SK-N-SH treated with all-trans-retinoic acid at 6 μM for 48 hours (cell line): ENCODE measurements at regions not wholly inside any gene's neighbourhood (a gene's known extent, or its start where the extent isn't known, plus 50 kb on each side); places are given as distances from the start of the nearest gene placed in this dataset.

Source experiments
- ATAC-seq: fragments of 200-7000 bp; cut with Tn5 transposase; 3 replicates; pipeline ENCODE4 v1.9.1; 2020; ENCODE audit warnings: mild to moderate bottlenecking, moderate library complexity
- ARNTL ChIP-seq: fragments of 450-650 bp; formaldehyde crosslinking; IDR thresholded peaks from 2 replicates; pipeline ENCODE4 v1.5.0; 2020; ENCODE audit warnings: low read depth, mild to moderate bottlenecking, moderate library complexity, borderline replicate concordance
- BACH2 ChIP-seq: fragments of 250-450 bp; sonication (Bioruptor Pico); IDR thresholded peaks from 2 replicates; pipeline ENCODE4 v1.9.0; 2021; ENCODE audit warnings: mild to moderate bottlenecking, borderline replicate concordance
- CREB5 ChIP-seq: fragments of 250-450 bp; sonication (Bioruptor Pico); IDR thresholded peaks from 2 replicates; pipeline ENCODE4 v1.5.1; 2020; ENCODE audit warnings: low read depth, mild to moderate bottlenecking, moderate library complexity
- CSDC2 ChIP-seq: fragments of 250-450 bp; sonication (Bioruptor Pico); IDR thresholded peaks from 2 replicates; pipeline ENCODE4 v1.5.0; 2020; ENCODE audit warnings: mild to moderate bottlenecking, moderate library complexity
- ESRRG ChIP-seq: fragments of 250-450 bp; sonication (Bioruptor Pico); IDR thresholded peaks from 2 replicates; pipeline ENCODE4 v1.6.1; 2021; ENCODE audit warnings: mild to moderate bottlenecking
- GLIS3 ChIP-seq: fragments of 250-450 bp; sonication (Bioruptor Pico); IDR thresholded peaks from 2 replicates; pipeline ENCODE4 v1.5.0; 2020; ENCODE audit warnings: mild to moderate bottlenecking, moderate library complexity
- ISL1 ChIP-seq: fragments of 250-450 bp; sonication (Bioruptor Pico); IDR thresholded peaks from 2 replicates; pipeline ENCODE4 v2.1.2; 2022; ENCODE audit warnings: mild to moderate bottlenecking, moderate library complexity
- OSR1 ChIP-seq: fragments of 250-450 bp; sonication (Bioruptor Pico); IDR thresholded peaks from 2 replicates; pipeline ENCODE4 v1.8.0; 2022; ENCODE audit warnings: moderate library complexity, mild to moderate bottlenecking, inconsistent platforms
- PATZ1 ChIP-seq: fragments of 250-450 bp; sonication (Bioruptor Pico); IDR thresholded peaks from 2 replicates; pipeline ENCODE4 v1.8.0; 2020; ENCODE audit warnings: mild to moderate bottlenecking, moderate library complexity, borderline replicate concordance
- POU6F1 ChIP-seq: fragments of 250-450 bp; sonication (Bioruptor Pico); IDR thresholded peaks from 2 replicates; pipeline ENCODE4 v1.8.0; 2021; ENCODE audit warnings: low read depth, mild to moderate bottlenecking, moderate library complexity, borderline replicate concordance
- PPARA ChIP-seq: fragments of 250-450 bp; sonication (Bioruptor Pico); IDR thresholded peaks from 2 replicates; pipeline ENCODE4 v1.5.0; 2020; ENCODE audit warnings: mild to moderate bottlenecking, borderline replicate concordance
- RARB ChIP-seq: fragments of 250-450 bp; sonication (Bioruptor Pico); IDR thresholded peaks from 2 replicates; pipeline ENCODE4 v1.8.0; 2021; ENCODE audit warnings: mild to moderate bottlenecking, moderate library complexity
- SNAI2 ChIP-seq: fragments of 250-450 bp; sonication (Bioruptor Pico); IDR thresholded peaks from 2 replicates; pipeline ENCODE4 v1.5.0; 2020; ENCODE audit warnings: mild to moderate bottlenecking, moderate library complexity
- TCF4 ChIP-seq: fragments of 250-450 bp; sonication (Bioruptor Pico); IDR thresholded peaks from 2 replicates; pipeline ENCODE4 v1.8.0; 2021; ENCODE audit warnings: mild to moderate bottlenecking, moderate library complexity, borderline replicate concordance
- TOX ChIP-seq: fragments of 250-450 bp; sonication (Bioruptor Pico); IDR thresholded peaks from 2 replicates; pipeline ENCODE4 v1.8.0; 2021; ENCODE audit warnings: mild to moderate bottlenecking, moderate library complexity, borderline replicate concordance
- TSHZ2 ChIP-seq: fragments of 250-450 bp; sonication (Bioruptor Pico); IDR thresholded peaks from 2 replicates; pipeline ENCODE4 v1.5.0; 2020; ENCODE audit warnings: mild to moderate bottlenecking, moderate library complexity
- ZFP3 ChIP-seq: fragments of 250-450 bp; sonication (Bioruptor Pico); IDR thresholded peaks from 2 replicates; pipeline ENCODE4 v1.5.0; 2020; ENCODE audit warnings: mild to moderate bottlenecking, moderate library complexity
- ZNF565 ChIP-seq: fragments of 450-650 bp; formaldehyde crosslinking; conservative IDR thresholded peaks from 2 replicates; pipeline ENCODE4 v1.5.0; 2020; ENCODE audit warnings: low read depth, mild to moderate bottlenecking, moderate library complexity
- ZNF70 ChIP-seq: fragments of 450-650 bp; formaldehyde crosslinking; IDR thresholded peaks from 2 replicates; pipeline ENCODE4 v1.5.0; 2020; ENCODE audit warnings: mild to moderate bottlenecking, moderate library complexity
- ZNF8 ChIP-seq: fragments of 450-650 bp; formaldehyde crosslinking; IDR thresholded peaks from 2 replicates; pipeline ENCODE4 v1.5.0; 2020; ENCODE audit warnings: mild to moderate bottlenecking, moderate library complexity
- TF ChIP-seq, protein P1 (sequence below): fragments of 250-450 bp; sonication (Bioruptor Pico); IDR thresholded peaks from 2 replicates; pipeline ENCODE4 v1.5.1; 2021; ENCODE audit warnings: mild to moderate bottlenecking, moderate library complexity

DNA sequence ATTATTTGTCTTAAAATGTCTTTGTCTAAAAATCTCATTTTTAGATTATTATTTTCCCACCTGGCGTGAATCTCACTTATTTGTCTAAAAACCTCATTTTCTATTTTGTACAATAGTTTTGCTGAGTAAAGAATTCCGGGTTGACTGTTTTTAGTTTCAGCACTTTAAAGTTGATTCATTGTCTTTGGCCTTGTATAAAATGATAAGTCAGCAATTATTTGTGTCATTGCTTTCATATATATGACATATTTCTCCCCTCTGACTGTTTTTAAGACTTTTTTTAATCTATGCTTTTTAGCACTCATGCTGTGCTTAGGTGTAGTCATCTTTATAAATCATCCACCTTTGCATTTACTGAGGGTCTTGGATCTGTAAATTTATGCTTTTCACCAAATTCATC lies 92.1 kb upstream of the DOK6 start:
- TF ChIP-seq PATZ1 (CRISPR knock-in tag) = no peak
- TF ChIP-seq CSDC2 = no peak
- TF ChIP-seq POU6F1 (CRISPR knock-in tag) = no peak
- no peak for TF ChIP-seq ZFP3 (CRISPR knock-in tag)
- TF ChIP-seq, protein P1, sequence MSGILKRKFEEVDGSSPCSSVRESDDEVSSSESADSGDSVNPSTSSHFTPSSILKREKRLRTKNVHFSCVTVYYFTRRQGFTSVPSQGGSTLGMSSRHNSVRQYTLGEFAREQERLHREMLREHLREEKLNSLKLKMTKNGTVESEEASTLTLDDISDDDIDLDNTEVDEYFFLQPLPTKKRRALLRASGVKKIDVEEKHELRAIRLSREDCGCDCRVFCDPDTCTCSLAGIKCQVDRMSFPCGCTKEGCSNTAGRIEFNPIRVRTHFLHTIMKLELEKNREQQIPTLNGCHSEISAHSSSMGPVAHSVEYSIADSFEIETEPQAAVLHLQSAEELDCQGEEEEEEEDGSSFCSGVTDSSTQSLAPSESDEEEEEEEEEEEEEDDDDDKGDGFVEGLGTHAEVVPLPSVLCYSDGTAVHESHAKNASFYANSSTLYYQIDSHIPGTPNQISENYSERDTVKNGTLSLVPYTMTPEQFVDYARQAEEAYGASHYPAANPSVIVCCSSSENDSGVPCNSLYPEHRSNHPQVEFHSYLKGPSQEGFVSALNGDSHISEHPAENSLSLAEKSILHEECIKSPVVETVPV = no peak
- TF ChIP-seq OSR1 = no peak
- TF ChIP-seq CREB5 = no peak
- no peak for TF ChIP-seq ZNF70 (CRISPR knock-in tag)
- ATAC-seq = no peak

GRCh38 chr18:69326094-69326493 lies 74.6 kb upstream of the DOK6 start:
- TF ChIP-seq ISL1 (peak; percentile 63), PPARA (CRISPR knock-in tag) (no peak), GLIS3 (CRISPR knock-in tag) (no peak)
- ATAC-seq = no peak

DNA sequence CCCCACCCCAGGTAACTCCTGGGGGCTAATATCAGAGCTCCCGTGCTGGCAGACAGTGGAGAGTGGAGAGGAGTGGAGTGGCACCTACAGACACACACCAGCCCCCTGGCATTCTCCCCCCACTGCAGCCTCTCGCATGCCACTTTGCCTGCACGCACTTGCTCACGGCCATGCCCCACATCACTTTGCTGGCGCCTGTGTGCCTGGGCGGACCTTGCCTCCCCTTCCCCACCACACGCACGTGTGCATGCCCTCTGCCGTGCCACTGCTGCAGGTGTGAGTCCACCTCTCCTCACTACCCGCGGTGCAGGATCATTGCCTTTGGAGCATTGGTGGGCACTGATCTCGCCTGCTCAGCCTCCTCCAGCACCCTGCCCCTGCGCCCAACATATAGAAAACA lies 72.6 kb upstream of the DOK6 start:
- no peak for TF ChIP-seq ISL1
- TF ChIP-seq TOX = no peak
- no peak for TF ChIP-seq BACH2 (CRISPR knock-in tag)
- no peak for TF ChIP-seq POU6F1 (CRISPR knock-in tag)
- TF ChIP-seq PPARA (CRISPR knock-in tag) = no peak
- TF ChIP-seq ARNTL (CRISPR knock-in tag) = no peak
- TF ChIP-seq, all 23 proteins: peak for 0
- no peak for ATAC-seq

DNA sequence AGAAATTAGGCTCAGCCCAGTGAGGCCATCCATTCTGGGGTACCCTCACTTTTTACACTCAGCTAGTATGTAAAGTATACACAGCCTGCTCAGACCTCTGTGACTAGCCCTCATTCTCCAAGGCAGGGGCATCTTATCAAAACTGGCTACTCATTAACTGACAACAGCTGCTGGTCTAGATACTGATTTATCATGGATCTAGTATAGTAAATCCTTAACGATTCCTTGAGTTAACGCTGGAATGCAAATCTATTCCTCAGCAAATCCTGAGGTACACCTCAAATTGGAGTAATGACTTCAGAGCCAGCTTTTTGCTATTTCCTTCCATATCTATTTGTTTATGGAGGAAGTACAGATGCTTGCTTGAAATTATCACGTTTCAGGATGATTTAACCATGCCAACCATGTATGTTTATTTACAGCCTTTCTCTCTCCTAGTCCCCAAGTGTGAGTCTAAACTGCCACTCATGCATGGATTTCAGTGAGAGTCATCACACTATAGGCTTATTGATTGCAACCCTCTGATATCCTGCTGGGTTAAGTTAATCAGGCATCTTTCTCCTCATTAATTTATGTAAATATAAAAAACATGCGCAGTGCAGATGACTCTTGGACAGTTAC lies 70.2 kb upstream of the DOK6 start:
- ATAC-seq = no peak
- TF ChIP-seq CREB5 = no peak
- no peak for TF ChIP-seq CSDC2
- TF ChIP-seq ISL1 = no peak
- no peak for TF ChIP-seq ZNF8 (CRISPR knock-in tag)
- TF ChIP-seq ESRRG = no peak
- no peak for TF ChIP-seq TSHZ2 (CRISPR knock-in tag)
- TF ChIP-seq, protein P1 = no peak
- no peak for TF ChIP-seq TCF4 (CRISPR knock-in tag)
- no peak for TF ChIP-seq GLIS3 (CRISPR knock-in tag)
- no peak for TF ChIP-seq TOX
- TF ChIP-seq ARNTL (CRISPR knock-in tag) = no peak
- no peak for TF ChIP-seq ZNF565
- TF ChIP-seq SNAI2 = no peak
- no peak for TF ChIP-seq PPARA (CRISPR knock-in tag)
- no peak for TF ChIP-seq OSR1
- no peak for TF ChIP-seq RARB (CRISPR knock-in tag)
- TF ChIP-seq ZFP3 (CRISPR knock-in tag) = no peak
